MG63 (cell line): ENCODE measurements at regions not wholly inside any gene's neighbourhood (a gene's known extent, or its start where the extent isn't known, plus 50 kb on each side); places are given as distances from the start of the nearest gene placed in this dataset.

Source experiments
- DNase-seq: peaks from one replicate; pipeline ENCODE4 v3.0.0-alpha.2; 2020
- H3K27me3 ChIP-seq: fragments of 250-450 bp; sonication (Bioruptor Pico); 2 replicates; pipeline ENCODE4 v1.5.1; 2020; ENCODE audit warnings: mild to moderate bottlenecking, moderate library complexity
- H3K36me3 ChIP-seq: fragments of 250-450 bp; sonication (Bioruptor Pico); 2 replicates; pipeline ENCODE4 v1.5.1; 2020; ENCODE audit warnings: mild to moderate bottlenecking, moderate library complexity
- H3K4me3 ChIP-seq: fragments of 250-450 bp; sonication (Bioruptor Pico); 2 replicates; pipeline ENCODE4 v1.5.1; 2020; ENCODE audit warnings: mild to moderate bottlenecking, moderate library complexity
- H3K9me3 ChIP-seq: fragments of 250-450 bp; sonication (Bioruptor Pico); 2 replicates; pipeline ENCODE4 v1.5.1; 2020; ENCODE audit warnings: mild to moderate bottlenecking, moderate library complexity

GRCh38 chr4:147425019-147425418, 55.9 kb upstream of the EDNRA start:
- DNase-seq = no peak
- H3K4me3 ChIP-seq = no peak overlapping the region
- H3K27me3 ChIP-seq = no peaks in the 10 kb centered on the region
- H3K36me3 ChIP-seq = no peaks in the 10 kb centered on the region
- H3K9me3 ChIP-seq = no peaks in the 10 kb centered on the region

DNA sequence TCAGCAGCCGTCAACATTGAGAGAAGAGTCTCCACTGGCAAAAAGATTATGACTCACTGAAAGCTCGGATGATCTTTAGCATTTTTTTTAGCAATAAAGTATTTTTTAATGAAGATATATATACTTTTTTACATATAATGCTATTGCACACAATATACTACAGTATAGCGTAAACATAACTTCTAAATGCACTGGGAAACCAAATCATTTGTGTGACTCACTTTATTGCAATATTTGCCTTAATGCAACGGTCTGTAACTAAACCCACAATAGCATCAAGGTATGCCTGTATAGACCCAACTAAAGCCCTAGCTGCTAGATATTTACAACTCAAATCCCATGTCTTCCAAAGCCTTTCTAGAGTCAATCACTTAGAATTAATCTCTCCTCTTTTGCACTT, 52.3 kb upstream of the EDNRA start:
- Histone ChIP-seq H3K36me3 (no peaks in the 10 kb centered on the region), H3K9me3 (no peaks in the 10 kb centered on the region), H3K4me3 (no peak overlapping the region), H3K27me3 (no peaks in the 10 kb centered on the region)
- DNase-seq = no peak

DNA sequence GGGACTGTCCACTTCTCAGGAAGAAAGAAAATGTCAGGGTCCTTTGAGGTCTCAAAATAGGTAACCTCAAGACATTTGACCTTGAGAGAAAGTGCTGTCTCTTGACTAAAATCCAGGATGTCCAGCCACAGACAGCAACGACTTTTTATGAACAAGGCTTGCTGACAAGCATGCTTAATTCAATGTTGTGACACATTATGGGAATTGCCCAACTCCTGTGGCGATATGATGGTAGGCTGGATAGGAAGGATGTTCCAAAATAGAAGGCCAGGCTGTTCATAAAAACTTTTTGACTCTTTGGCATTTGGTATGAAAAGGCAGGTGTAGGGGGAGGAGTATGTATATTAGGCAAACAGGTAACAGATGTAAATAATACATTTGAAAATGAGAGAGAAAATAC, 50.8 kb upstream of the EDNRA start:
- no peaks in the 10 kb centered on the region for H3K27me3 ChIP-seq

More for the DNA sequence above, 50.8 kb upstream of the EDNRA start:
- Histone ChIP-seq H3K4me3 (no peak overlapping the region), H3K9me3 (no peaks in the 10 kb centered on the region), H3K36me3 (no peaks in the 10 kb centered on the region)
- DNase-seq = no peak
